Stimulated activated CD4-positive, alpha-beta T cell treated with anti-CD3 and anti-CD28 coated beads, Interleukin-1b, Interleukin-23, amount 100 ng/mL, for 4 hours (primary cell): ENCODE measurements at regions not wholly inside any gene's neighbourhood (a gene's known extent, or its start where the extent isn't known, plus 50 kb on each side); places are given as distances from the start of the nearest gene placed in this dataset.
"Not testable (repeated sequence)": the region's sequence is repeated elsewhere in the genome, so short reads cannot be mapped to it uniquely, and the experiment has no call there.

Experiments
- DNase-seq, 2 donors: peaks; one replicate each; pipeline ENCODE4 v3.0.0-alpha.2; 2020; ENCODE audit warnings: low read depth in 2 of 2

DNA sequence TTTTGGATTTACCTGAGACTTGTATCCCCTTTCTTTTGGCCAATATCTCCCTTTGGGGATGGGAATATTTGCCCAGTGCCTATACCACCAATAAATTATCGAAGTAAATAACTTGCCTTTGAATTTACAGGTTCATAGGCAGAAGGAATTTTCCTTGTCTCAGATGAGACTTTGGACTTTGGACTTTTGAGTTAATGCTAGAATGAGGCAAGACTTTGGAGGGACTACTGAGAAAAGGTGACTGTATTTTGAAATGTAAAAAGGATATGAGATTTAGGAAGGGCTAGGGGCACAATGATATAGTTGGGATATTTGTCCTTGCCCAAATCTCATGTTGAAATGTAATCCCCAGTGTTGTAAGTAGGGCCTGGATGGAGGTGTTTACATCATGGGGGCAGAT is 384.5 kb upstream of the GHITM start:
- DNase-seq, result no peak

DNA sequence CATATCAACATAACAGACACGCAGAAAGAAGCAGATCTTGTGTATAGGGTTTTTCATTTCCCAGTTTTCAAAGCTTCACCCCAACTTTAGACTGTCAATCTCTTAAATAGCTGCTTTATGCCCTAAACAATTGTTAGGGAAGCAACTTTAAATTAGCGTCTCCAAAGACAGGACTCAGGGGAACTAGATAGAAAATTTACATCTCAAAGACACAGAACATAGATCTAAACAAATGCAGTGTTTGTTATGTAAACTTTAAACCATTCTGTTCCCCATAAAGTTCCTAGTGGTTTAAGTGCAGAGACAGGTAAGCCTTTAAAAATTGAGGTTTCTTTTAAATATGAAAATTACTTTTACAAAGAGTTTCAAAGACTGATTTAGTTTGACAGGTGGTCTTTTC is 379.2 kb upstream of the GHITM start:
- no peak for DNase-seq

DNA sequence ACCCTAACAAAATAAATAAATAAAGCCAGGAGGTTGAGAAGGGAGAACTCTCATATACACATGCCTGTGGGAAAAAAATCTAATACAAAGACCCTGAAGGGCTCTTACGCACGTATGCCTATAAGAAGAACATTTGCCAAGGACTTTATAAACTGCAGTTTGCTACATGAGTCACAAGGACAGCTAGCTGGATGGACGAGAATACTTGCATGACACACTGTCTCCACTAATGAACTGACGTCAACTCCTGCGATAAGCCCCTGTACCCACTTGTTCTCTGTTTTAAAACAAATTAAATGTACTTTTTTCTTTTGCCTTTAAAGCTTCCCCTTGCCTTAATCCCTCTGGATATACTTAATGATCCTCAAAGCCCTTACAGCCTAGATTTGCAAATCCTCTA is 374.6 kb upstream of the GHITM start:
- no peak for DNase-seq

DNA sequence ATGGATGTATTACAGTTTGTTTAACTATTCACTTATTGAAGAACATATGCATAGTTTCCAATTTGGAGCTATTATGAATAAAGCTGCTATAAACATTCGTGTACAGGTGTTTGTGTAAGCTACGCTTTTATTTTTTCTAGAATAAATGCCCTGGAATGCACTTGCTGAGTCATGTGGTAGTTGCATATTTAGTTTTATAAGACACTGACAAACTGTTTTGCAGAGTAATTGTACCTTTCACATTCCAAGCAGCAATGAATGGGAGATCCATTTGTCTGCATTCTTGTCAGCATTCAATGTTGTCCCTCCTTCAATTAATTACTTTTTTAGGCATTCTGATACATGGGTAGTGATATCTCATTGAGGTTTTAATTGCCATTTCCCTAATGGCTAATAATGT is 373.6 kb upstream of the GHITM start:
- DNase-seq, result no peak

DNA sequence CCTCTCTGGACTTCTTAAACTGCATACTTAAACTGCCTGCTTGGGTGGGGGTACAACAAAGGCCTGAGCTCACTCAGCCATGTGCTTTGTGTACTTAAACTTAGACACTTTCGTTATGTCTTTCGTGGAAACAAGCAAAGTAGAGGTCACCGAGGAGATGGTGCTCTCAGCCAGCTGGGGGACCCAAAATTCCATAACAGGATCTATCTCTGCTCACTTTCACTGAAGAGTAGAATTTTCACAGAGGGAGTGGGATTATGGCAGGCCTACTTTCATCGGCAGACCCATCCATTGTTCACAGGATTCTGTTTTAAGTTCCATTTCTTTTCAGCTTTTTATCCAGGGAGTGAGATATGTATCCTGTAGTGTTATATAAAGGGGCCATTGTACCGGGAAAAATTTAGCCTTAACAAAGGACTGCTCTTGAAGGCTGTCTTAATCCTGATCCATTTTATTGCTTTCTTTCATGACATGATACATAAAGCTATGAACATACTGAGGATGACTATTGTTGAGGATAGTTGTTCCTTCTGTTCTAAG is 370.0 kb upstream of the GHITM start:
- DNase-seq, result no peak

DNA sequence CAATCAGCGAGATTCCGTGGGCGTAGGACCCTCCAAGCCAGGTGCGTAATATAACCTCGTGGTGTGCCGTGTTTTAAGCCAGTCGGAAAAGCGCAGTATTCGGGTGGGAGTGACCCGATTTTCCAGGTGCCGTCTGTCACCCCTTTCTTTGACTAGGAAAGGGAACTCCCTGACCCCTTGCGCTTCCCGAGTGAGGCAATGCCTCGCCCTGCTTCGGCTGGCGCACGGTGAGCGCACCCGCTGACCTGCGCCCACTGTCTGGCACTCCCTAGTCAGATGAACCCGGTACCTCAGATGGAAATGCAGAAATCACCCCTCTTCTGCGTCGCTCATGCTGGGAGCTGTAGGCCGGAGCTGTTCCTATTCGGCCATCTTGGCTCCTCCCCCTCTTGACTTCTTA is 352.6 kb upstream of the GHITM start:
- DNase-seq, result not testable (repeated sequence)

DNA sequence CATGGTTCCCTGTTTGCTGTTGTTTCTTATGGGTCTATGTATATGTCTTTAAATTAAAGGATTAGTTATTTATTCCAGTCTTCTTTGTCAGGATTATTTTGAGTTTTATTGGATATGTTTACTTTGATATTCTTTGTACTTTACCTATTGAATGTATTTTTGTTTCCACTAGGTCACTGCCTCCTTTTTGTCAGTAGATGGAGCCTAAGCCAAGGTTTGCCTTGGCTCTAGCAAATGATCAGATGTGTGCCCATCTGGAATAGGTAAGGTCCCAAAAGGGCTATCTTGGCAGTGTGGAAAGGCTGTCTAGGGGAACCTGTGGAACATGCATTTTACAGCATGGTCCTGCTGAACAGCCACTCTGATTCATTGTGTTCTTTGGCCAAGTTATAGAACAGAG is 337.3 kb upstream of the GHITM start:
- no peak for DNase-seq

DNA sequence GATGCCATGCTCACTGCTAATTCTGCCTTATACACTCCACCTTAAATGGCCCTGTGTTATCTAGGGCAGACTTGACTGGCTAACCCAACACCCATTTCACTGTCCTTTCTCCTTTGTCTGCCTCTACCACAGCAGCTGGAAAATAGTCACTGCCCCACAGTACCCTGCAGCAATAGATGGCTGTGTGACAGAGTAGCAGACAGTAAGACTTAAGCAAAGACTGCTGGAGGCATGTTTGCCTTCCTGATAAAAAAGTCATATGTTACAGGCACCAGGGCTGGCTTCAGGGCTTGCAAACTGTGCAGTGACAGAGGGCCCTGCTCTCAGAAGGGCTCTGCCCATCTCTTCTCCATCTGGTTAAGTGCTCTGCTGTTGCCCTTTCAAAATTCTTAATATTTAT is 332.6 kb upstream of the GHITM start:
- DNase-seq, result no peak

DNA sequence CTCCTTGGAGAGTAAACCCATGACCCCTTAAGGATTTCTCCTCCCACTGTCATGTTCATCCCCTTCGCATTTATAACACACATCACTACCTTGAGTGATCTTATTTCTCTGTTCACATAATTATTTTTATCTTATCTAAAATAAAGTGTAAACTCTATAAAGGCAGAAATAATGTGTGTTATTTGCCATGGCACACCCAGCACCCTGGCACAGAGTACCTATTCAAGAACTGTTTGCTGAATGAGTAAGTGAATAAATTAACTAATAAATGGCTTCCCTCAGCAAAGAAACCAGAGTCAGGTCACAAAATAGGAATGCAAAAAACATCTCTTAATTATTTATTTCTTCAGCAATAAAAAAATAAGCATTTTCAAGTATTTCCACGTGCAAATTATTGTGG is 330.3 kb upstream of the GHITM start:
- no peak for DNase-seq

DNA sequence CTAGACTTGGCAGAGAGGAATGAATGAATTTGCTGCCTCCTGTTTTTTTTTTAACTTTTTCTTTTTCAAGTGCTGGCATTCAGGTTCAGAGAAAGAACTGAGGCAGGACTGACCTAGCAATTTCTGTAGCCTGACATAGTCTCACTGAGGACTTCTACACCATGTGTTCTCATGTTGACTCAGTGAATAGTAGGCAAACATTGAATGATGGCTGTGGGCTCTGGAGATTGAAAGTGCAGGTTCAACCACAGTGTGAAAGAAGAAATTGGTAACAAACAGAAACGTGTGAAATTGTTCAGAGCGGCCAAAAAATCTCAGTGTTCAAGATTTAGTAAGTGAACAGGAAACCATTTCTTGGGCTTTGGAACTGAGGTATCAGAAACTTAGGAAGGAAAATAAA is 322.4 kb upstream of the GHITM start:
- DNase-seq, result no peak

DNA sequence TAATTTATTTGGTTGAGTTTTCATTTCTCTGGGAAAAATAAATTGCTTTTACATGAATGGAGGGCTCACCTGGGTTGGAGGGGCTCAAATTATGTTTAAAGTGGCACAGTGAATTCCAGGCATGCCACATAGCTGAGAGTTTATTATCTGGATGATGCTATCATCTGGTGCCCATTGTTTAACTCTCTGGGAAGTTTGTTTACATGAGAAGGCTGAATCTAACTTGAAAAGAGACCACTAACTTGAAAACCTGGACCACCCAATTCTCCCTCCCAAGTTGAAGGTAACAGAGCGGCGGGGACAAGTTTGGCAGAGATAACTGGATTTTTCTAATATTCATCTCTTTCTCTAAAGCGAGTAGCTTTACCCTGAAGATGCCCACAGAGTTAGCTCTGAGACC is 321.5 kb upstream of the GHITM start:
- no peak for DNase-seq

DNA sequence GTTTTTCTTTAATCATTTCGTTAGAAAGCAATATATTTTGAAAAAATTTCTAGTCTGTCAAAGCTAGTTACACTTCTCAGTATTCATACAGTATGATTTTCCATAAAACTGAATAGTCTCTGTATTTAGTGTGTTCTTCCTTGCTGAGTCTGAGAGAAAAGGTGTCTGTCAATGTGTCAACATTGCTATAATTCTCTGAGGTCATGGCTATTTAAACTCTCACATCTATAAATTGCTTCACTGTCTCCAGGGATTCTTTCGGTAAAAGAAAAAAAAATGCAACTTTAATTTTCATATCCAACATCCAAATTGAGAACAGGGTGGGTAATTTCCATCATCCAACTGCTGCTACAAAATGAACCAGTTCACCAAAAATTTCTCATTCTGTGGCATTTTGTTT is 319.7 kb upstream of the GHITM start:
- DNase-seq, result no peak

DNA sequence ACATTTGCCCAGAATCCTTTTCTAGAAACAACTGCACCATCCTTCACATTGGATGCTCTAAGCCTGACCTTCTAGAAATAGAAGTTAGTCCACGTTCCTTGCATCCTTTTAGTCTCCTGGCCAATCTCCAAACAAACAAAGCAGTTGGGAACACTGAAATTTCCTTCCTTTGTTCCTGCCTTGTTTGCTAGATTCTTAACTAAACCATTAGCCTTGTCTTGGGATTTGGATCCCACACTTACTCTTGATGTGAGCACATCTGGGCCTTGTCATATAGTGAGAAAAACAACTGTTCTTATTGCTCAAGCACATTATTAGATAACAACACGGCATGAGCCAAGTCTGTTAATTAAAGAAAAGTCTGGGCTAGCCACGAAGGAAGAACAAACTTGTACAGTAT is 319.3 kb upstream of the GHITM start:
- DNase-seq, result no peak

DNA sequence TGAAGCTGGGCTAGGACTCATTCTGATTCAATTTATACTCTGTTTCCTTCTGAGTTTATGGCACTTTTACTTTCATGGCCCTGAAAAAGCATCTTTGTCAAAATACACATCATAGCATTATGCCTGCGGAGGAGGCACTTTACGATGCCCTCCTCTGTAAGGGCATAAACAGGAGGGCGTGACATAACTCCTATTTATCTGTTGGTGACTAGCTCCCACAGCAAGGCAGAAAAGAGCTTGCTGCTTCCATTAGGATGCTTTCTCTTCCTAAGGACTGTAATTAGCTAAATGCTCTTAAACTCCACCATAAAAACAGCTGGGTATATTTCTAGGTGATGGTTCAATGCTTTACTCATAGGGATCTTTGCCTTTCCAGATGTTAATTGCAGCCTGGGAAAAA is 315.2 kb upstream of the GHITM start:
- no peak for DNase-seq

DNA sequence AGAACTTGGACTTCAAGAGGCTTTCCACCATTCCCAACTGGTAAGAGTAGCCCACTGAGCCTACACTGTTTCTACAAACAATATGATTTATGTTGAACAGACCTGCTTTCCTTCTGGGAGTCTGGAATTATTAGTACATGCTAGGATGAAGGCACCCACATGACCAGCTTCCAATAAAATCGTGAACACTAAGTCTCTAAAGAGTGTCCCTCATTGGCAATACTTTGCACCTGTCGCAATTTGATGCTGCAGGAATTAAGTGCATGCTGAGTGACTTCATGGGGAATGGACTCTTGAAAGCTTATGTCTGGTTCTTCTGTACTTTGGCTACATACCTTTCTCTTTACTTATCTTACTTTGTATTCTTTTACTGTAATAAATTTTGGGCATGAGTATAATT is 305.2 kb upstream of the GHITM start:
- no peak for DNase-seq

DNA sequence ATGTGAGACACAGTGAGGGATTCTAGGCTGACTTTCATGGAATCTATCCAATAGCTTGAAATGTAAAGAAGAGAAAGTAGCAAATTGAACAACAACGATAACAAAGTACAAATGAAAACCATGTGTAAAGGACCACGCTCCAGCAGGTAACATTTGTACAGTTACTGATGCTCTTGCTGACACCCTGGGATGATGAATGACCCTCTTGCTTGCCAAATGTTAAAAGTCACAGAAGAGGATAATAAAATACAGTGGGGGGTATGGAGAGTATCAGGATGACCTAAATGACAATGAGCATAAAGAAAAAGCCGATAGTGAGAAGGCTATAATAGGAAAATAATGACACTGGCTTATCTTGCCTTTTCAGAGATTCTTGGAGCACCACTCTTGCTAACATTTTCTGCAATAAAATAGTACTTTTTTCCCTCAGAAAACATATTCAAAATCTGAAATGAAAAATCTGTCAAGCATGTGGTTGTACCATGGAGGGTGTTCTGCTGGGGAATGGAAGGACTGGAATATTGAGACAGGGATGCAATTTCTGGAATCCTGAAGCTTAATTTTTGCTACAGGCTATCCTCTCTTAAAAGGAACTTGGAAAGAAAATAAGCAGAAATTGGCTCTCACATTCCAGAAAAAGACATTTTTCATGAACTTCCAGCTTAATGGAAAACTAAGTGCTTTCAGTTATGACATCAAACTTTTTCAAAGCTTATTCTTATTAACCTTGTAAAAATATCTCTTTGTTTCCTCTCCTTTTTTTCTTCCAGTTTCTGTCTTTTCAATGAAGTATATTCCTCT is 303.2 kb upstream of the GHITM start:
- no peak for DNase-seq

DNA sequence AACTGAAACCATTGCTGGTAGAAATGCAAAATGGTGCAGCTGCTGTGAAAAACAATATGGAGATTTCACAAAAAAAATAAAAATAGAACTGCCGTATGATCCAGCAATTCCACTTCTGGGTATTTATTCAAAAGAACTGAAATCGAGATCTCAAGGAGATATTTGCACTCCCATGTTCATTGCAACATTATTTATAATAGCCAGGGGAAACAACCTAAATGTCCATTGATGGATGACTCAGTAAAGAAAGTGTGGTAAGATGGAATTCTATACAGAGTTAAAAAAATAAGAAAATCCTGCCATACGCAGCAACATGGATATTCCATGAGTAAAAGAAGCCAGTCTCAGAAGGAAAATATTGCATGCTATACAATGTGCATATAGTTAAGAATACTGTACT is 290.6 kb upstream of the GHITM start:
- no peak for DNase-seq

DNA sequence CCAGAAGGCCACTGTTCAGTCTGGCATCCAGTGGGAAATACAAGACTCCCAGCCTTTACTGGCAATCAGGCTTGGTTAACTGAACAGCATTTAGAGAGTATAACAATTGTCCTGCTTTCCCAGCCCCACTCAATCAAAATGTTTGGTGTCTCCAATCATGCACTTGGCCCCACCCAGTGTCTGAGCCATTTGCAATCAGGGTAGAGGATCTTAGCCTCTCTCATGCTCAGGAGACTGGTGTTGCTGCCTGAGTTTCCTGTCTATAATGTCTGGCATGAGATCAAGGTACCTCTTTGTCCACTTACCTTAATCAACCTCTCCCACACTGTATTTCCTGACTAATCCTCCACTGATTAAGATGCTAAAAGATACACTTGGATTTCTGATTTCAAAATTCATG is 290.2 kb upstream of the GHITM start:
- no peak for DNase-seq

DNA sequence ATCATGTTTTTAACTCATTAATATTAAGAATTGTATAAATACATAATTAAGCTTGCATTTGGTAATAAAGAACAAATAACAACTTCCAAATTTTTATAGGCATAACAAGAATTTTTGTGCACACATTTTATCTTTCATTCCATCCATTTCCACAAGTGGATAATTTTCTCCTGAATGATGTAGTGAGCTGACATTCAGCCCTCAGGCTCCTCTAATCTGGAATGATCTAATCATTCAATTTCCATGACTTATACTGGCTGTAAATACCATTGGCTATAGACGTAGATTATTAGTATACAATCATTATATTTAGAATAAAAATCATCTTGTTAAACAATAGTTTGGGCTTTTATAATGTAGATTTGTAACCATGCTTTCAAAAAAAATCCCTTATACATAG is 287.2 kb upstream of the GHITM start:
- DNase-seq, result no peak

DNA sequence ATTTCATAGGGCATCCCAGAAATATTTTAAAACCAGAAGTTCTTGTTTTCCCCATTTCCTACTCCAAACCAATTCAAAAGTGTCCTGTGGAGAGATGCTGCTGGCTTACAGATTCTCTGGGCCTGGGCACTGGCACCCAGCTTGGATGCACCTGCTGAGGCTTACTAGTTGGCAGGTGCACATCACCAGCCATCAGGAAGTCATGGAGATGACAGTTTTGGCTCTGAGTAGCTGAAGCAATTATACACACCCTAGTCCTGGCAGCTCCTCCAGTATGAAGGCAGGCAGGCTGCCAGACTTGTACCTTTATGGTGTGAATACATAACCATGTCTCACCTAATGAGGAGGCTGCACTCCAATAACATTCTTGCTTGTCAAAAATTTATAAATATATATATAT is 276.6 kb upstream of the GHITM start:
- DNase-seq, result no peak

DNA sequence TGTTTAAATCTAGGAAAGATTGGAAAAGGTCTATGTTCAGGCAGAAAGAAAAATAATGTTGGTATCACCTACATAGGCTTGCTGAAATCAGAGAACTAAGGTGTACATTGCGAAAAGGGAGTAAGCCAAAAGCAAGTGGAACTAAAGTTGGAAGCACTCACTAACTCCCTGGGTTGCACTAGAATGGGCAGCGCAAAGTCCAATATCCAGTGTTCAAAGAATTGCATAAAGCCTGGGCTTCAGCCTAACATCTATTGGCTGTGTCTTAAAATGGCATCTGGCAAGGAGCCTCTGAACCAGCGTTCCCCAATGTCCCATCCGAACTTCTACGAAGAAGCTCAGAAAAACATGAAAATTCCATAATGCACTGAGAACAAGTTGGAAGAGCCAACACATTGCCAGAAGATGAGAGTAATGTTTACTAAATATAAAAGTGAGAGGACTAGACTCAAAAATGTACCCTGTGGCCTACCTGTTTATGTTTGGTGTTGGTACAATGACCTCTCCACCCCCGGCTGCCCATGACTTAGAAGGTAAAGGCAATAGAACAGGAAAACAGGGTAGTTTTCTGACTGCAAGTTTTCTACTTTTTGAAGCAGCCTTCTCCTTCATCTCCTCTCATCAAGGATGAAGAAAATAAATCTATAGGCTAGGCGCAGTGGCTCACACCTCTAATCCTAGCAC is 275.9 kb upstream of the GHITM start:
- no peak for DNase-seq

DNA sequence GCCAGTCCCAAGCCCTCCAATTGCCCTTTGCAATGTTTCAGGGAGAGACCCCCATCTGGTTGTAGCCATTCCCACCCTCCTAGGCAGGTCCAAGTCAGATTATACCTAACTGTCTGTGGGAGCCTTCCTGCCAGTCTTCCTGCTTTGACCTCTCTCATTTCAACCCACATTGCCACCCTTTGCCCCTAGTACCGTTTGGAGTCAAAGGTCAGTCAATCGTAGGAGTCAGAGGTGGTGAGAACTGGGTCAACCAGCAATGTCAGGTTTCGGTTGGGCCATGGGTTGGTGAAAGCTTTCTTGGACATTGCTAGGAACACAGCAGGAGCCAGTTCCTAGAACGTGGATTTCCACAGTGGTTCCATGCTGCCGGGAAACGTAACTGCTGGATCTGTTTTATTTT is 269.4 kb upstream of the GHITM start:
- DNase-seq, result no peak
